ENCODE measurements at regions not wholly inside any gene's neighbourhood (a gene's known extent, or its start where the extent isn't known, plus 50 kb on each side); places are given as distances from the start of the nearest gene placed in this dataset.

GRCh38 chr5:174234388-174234787 lies 188.9 kb downstream of the NSG2 start:
- peaks cover 2% of the 10 kb centered on the region for H3K27me3 Mint-ChIP-seq
- DNase-seq (no peak), ATAC-seq (ENCODE audit: low read depth) (no peak)
- no peaks in the 10 kb centered on the region for H3K36me3 Mint-ChIP-seq
- H3K4me3 Mint-ChIP-seq, result no peak overlapping the region
- peaks cover 2% of the 10 kb centered on the region for H3K9me3 Mint-ChIP-seq
- POLR2A ChIA-PET, result no interaction called here
- no peaks in the 10 kb centered on the region for H3K4me1 Mint-ChIP-seq
- no peak overlapping the region for H3K27ac Mint-ChIP-seq

- DNase-seq (no peak), ATAC-seq (ENCODE audit: low read depth) (no peak)
- POLR2A ChIA-PET, result no interaction called here
- H3K4me1 Mint-ChIP-seq, result no peaks in the 10 kb centered on the region
- H3K9me3 Mint-ChIP-seq, result peaks cover 3% of the 10 kb centered on the region
- H3K36me3 Mint-ChIP-seq, result no peaks in the 10 kb centered on the region
- no peak overlapping the region for H3K4me3 Mint-ChIP-seq
- no peak overlapping the region for H3K27ac Mint-ChIP-seq
- no peaks in the 10 kb centered on the region for H3K27me3 Mint-ChIP-seq
Measured at GRCh38 chr5:174235221-174236011, 189.9 kb downstream of the NSG2 start.

DNA sequence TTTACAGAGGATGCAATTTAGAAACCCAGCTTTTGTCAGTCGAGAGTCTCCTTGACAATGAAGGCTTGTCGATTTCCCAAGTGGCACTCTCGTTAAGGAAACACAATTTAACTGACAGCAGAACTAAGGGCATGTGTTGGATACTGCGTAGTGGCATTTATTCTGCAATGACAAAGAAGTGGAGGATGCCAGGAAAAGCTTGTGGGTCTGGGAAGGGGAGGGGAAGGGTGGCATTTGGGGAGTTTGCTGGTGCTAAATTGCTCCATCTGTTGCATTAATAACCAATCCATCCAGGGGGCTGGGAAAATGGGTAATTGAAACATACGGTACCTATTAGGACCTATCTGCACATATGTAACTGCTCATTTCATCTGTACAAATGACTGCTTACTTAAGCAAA lies 190.6 kb downstream of the NSG2 start:
- H3K36me3 Mint-ChIP-seq, result no peaks in the 10 kb centered on the region
- peaks cover 3% of the 10 kb centered on the region for H3K9me3 Mint-ChIP-seq
- POLR2A ChIA-PET, result no interaction called here

GRCh38 chr5:174239718-174240117 lies 194.2 kb downstream of the NSG2 start:
- no peak overlapping the region for H3K27ac Mint-ChIP-seq
- POLR2A ChIA-PET, result no interaction called here
- H3K27me3 Mint-ChIP-seq, result no peaks in the 10 kb centered on the region
- ATAC-seq (ENCODE audit: low read depth) (no peak), DNase-seq (no peak)
- H3K9me3 Mint-ChIP-seq, result peaks cover 3% of the 10 kb centered on the region
- no peaks in the 10 kb centered on the region for H3K4me1 Mint-ChIP-seq
- no peaks in the 10 kb centered on the region for H3K36me3 Mint-ChIP-seq
- H3K4me3 Mint-ChIP-seq, result no peak overlapping the region

More for the DNA sequence above, 190.6 kb downstream of the NSG2 start:
- ATAC-seq (ENCODE audit: low read depth), result no peak
- Mint-ChIP-seq H3K27ac (no peak overlapping the region), H3K4me3 (no peak overlapping the region), H3K4me1 (no peaks in the 10 kb centered on the region), H3K27me3 (no peaks in the 10 kb centered on the region)
- no peak for DNase-seq

DNA sequence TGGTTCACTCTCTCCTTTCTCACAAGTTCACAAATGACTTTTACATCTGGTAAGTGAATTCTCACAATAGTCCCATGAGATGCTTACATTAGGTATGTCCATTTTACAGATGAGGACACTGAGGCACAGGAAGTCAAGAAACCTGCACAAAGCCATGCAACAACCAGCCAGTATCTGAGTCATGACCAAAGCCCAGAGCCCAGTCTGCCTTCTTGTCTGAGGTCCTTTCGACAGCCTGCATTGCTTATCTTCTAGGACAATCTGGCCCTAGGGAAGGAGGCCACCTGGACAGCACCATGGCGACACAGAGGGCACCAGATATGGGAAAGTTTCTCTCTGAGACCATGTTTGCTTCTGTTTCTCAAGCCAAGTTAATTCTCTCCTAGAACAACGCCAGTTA lies 197.1 kb downstream of the NSG2 start:
- ATAC-seq (ENCODE audit: low read depth), result no peak
- no peaks in the 10 kb centered on the region for H3K36me3 Mint-ChIP-seq
- POLR2A ChIA-PET, result no interaction called here
- H3K27ac Mint-ChIP-seq, result no peak overlapping the region
- H3K4me3 Mint-ChIP-seq, result no peak overlapping the region
- no peaks in the 10 kb centered on the region for H3K4me1 Mint-ChIP-seq
- H3K9me3 Mint-ChIP-seq, result peaks cover 3% of the 10 kb centered on the region
- no peak for DNase-seq
- H3K27me3 Mint-ChIP-seq, result no peaks in the 10 kb centered on the region

- H3K4me1 Mint-ChIP-seq, result no peaks in the 10 kb centered on the region
- DNase-seq, result no peak
- no peak overlapping the region for H3K4me3 Mint-ChIP-seq
- ATAC-seq (ENCODE audit: low read depth), result no peak
- POLR2A ChIA-PET, result no interaction called here
- H3K27me3 Mint-ChIP-seq, result no peaks in the 10 kb centered on the region
- no peak overlapping the region for H3K27ac Mint-ChIP-seq
- no peaks in the 10 kb centered on the region for H3K36me3 Mint-ChIP-seq
- H3K9me3 Mint-ChIP-seq, result peaks cover 7% of the 10 kb centered on the region
Measured at GRCh38 chr5:174243904-174244303, 198.4 kb downstream of the NSG2 start.

DNA sequence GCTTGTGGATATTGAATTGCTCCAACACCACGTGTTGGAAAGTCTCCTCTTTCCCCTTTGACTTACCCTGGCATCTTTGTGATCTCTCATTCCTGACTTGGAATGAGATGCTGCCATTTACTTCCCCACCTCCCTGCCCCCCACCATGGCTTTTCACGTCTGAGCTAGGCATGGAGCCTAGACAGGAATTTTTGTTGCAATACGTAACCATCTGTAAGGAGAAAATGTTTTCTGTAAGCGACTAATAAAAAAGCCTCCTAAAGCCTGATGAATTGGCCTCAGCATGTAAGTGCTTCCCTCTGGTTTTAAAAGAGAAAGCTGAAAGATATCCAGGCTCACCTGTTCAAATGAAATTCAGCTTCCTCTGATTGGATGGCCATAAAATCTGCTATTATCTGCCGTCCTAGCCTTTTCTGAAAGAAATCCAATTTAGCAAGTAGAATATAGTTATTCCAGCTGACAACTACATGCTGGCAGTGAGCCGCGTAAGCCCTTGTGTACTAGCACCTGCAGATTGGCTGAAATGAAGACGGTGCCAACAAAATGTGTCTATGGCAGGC lies 200.1 kb downstream of the NSG2 start:
- Mint-ChIP-seq H3K36me3 (no peaks in the 10 kb centered on the region), H3K4me3 (no peak overlapping the region), H3K4me1 (no peaks in the 10 kb centered on the region)

DNA sequence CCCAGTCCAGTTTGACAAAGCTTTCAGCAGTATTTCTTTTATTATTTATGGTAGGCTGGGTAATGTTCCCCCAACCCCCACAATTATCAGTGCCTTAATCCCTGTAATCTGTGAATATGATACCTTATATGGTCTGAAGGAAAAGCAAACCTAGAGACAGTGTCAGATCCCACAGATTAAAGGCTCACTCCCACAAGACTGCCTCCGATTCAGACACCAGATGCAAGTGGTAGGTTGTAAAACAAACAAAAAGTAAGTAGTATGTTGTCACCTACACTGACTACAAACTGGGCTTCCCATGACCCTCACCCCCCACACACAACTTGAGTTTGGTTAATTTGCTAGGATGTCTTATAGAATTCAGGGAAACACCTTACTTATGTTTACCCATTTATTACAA lies 201.2 kb downstream of the NSG2 start:
- Mint-ChIP-seq H3K4me3 (no peak overlapping the region), H3K4me1 (no peaks in the 10 kb centered on the region), H3K27ac (no peak overlapping the region), H3K36me3 (no peaks in the 10 kb centered on the region), H3K27me3 (no peaks in the 10 kb centered on the region), H3K9me3 (peaks cover 4% of the 10 kb centered on the region)
- DNase-seq (no peak), ATAC-seq (ENCODE audit: low read depth) (no peak)
- POLR2A ChIA-PET, result no interaction called here

More for the DNA sequence above, 200.1 kb downstream of the NSG2 start:
- ATAC-seq (ENCODE audit: low read depth), result no peak
- Mint-ChIP-seq H3K27me3 (no peaks in the 10 kb centered on the region), H3K27ac (no peak overlapping the region), H3K9me3 (peaks cover 4% of the 10 kb centered on the region)
- no peak for DNase-seq
- POLR2A ChIA-PET, result no interaction called here

DNA sequence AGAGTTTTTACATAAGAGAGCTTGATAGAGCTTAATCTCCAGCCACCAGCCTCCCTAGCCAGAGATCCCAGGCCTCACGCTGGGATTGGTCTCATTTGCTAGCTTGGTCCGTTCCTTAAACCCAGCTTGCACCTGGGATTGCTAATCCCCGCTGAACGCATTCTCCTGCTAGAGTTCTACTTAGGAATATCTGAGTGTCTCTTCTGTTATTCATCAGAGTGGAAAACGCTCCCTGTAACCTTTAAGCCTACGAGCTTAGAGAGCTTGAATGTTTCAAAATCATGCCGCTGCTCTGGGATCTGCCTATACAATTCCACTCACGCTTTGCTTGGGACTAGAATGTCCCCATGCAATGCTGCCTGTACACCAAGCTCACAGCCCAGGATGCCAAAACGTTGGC lies 201.8 kb downstream of the NSG2 start:
- Mint-ChIP-seq H3K36me3 (no peaks in the 10 kb centered on the region), H3K27ac (no peak overlapping the region), H3K4me3 (no peak overlapping the region), H3K9me3 (peaks cover 4% of the 10 kb centered on the region), H3K4me1 (no peaks in the 10 kb centered on the region), H3K27me3 (no peaks in the 10 kb centered on the region)
- DNase-seq (no peak), ATAC-seq (ENCODE audit: low read depth) (no peak)
- POLR2A ChIA-PET, result no interaction called here

- H3K27me3 Mint-ChIP-seq, result no peaks in the 10 kb centered on the region
- no peaks in the 10 kb centered on the region for H3K36me3 Mint-ChIP-seq
- no peak overlapping the region for H3K4me3 Mint-ChIP-seq
- no peaks in the 10 kb centered on the region for H3K4me1 Mint-ChIP-seq
- POLR2A ChIA-PET, result no interaction called here
- no peak for ATAC-seq (ENCODE audit: low read depth)
- no peak for DNase-seq
- no peak overlapping the region for H3K27ac Mint-ChIP-seq
- H3K9me3 Mint-ChIP-seq, result peaks cover 4% of the 10 kb centered on the region
Measured at GRCh38 chr5:174251305-174252000, 205.9 kb downstream of the NSG2 start.

DNA sequence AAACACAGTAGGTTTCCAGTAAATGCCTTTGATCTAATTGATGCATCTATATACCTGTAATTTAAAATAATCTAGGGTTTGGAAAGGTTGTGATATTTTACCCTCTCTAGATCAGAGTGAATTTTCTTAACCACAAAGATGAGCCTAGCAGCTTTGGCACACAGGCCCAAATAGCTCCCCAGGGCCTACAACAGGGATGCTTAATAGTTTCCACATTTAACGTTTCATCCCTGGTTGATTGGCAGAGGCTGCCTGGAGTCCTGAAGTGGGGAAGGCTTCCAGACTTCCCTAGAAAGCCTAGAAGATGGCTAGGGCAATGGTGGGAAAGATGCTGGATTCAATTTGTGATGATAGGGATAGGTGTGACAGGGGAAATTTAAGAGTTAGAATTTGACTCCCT lies 206.6 kb downstream of the NSG2 start:
- ATAC-seq (ENCODE audit: low read depth) (no peak), DNase-seq (no peak)
- POLR2A ChIA-PET, result no interaction called here
- no peak overlapping the region for H3K27ac Mint-ChIP-seq
- peaks cover 4% of the 10 kb centered on the region for H3K9me3 Mint-ChIP-seq
- H3K27me3 Mint-ChIP-seq, result no peaks in the 10 kb centered on the region
- no peaks in the 10 kb centered on the region for H3K36me3 Mint-ChIP-seq
- no peaks in the 10 kb centered on the region for H3K4me1 Mint-ChIP-seq
- H3K4me3 Mint-ChIP-seq, result no peak overlapping the region

DNA sequence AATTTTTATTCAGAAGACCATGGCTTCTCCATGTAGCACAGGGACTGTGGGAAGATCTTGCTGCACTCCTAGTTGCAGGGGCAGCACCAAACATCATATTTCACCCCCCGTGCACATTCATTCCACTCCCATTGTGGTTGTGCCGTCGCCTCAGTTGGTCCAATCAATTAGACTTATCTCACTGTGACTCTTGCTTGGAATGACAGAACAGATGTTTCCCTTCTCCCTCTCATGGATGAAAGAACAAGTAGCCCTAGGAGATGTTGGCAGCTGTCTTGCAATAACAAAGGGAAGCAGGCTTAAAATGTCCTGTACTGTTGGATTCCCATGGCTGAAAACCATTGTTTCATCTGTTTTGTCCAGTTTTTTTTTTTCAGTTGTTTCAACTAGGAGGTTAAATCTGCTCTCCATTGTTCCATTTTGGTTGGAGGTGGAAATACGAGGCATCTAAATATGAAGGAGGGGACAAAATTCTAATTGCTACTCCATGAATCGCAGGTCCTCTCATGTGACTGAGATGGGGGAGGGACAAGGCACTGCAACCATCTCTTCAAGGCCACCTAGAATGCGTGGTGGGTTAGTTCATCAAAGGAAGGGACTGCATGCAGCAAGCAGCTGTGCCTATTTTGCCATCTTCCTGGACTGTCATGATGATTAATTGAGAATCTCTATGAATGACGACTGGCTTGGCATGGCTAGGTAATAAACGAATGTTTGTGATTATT lies 214.4 kb downstream of the NSG2 start:
- DNase-seq, result no peak
- Mint-ChIP-seq H3K4me1 (no peaks in the 10 kb centered on the region), H3K27me3 (no peaks in the 10 kb centered on the region), H3K36me3 (no peaks in the 10 kb centered on the region), H3K27ac (no peak overlapping the region), H3K4me3 (no peak overlapping the region), H3K9me3 (no peaks in the 10 kb centered on the region)
- ATAC-seq (ENCODE audit: low read depth), result no peak
- POLR2A ChIA-PET, result no interaction called here

- H3K36me3 Mint-ChIP-seq, result no peaks in the 10 kb centered on the region
- POLR2A ChIA-PET, result no interaction called here
- no peak overlapping the region for H3K27ac Mint-ChIP-seq
- H3K9me3 Mint-ChIP-seq, result no peaks in the 10 kb centered on the region
- no peaks in the 10 kb centered on the region for H3K27me3 Mint-ChIP-seq
- DNase-seq (no peak), ATAC-seq (ENCODE audit: low read depth) (no peak)
- H3K4me1 Mint-ChIP-seq, result no peaks in the 10 kb centered on the region
- H3K4me3 Mint-ChIP-seq, result no peak overlapping the region
Measured at GRCh38 chr5:174271316-174271715, 225.8 kb downstream of the NSG2 start.

DNA sequence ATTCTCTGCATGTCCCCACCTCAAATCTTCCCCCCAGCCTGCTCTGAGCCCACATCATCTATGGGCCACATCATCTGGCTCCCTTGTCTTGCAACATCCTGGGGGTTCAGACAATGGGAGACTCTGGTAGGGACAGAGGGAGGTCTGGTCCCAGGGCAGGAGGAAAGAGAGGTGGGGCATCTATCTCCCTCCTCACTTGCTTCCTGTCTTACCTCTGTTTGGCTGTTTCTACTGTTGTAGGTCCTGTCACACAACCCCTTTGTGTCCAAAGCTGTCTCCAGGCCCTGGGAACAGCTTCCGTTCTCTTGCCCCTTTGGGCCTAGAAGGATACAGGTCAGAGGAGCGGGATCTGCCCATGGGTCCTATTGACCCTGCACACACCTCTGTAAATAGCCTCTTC lies 227.2 kb downstream of the NSG2 start:
- ATAC-seq (ENCODE audit: low read depth), result no peak
- Mint-ChIP-seq H3K4me1 (no peaks in the 10 kb centered on the region), H3K27me3 (no peaks in the 10 kb centered on the region), H3K36me3 (no peaks in the 10 kb centered on the region), H3K27ac (no peak overlapping the region), H3K4me3 (no peak overlapping the region), H3K9me3 (no peaks in the 10 kb centered on the region)
- DNase-seq, result no peak
- POLR2A ChIA-PET, result no interaction called here

Measured in activated naive CD8-positive, alpha-beta T cell treated with anti-CD3 and anti-CD28 coated beads, Interleukin-2, amount 10 ng/mL, durations not matched to agents 7 days and 5 days (primary cell).